Trophoblast cell (in vitro differentiated cells and primary cell): ENCODE measurements at regions not wholly inside any gene's neighbourhood (a gene's known extent, or its start where the extent isn't known, plus 50 kb on each side); places are given as distances from the start of the nearest gene placed in this dataset.

Experiments used
- DNase-seq, 2 donors: peaks; one replicate each; pipeline ENCODE4 v3.0.0-alpha.2; 2016
- H2AFZ ChIP-seq: 2 replicates; pipeline ENCODE4 v1.6.1; 2013; ENCODE audit warnings: low read length, moderate library complexity, mild to moderate bottlenecking; ENCODE audit not compliant: insufficient read depth, poor library complexity
- H2AK5ac ChIP-seq: 2 replicates; pipeline ENCODE4 v1.6.1; 2013; ENCODE audit warnings: mild to moderate bottlenecking, low read length
- H2BK120ac ChIP-seq: 2 replicates; pipeline ENCODE4 v1.6.1; 2013; ENCODE audit warnings: low read length, mild to moderate bottlenecking, moderate library complexity; ENCODE audit not compliant: insufficient read depth, poor library complexity
- H2BK12ac ChIP-seq: 2 replicates; pipeline ENCODE4 v1.6.1; 2013; ENCODE audit warnings: mild to moderate bottlenecking, low read length, moderate library complexity
- H2BK5ac ChIP-seq: 2 replicates; pipeline ENCODE4 v1.6.1; 2013; ENCODE audit warnings: low read length, low read depth, moderate library complexity, mild to moderate bottlenecking; ENCODE audit not compliant: poor library complexity
- H3K14ac ChIP-seq: 2 replicates; pipeline ENCODE4 v1.6.1; 2013; ENCODE audit warnings: mild to moderate bottlenecking, low read length
- H3K18ac ChIP-seq: 2 replicates; pipeline ENCODE4 v1.6.1; 2013; ENCODE audit warnings: mild to moderate bottlenecking, low read length
- H3K23ac ChIP-seq: 2 replicates; pipeline ENCODE4 v1.6.1; 2013; ENCODE audit warnings: low read length
- H3K27ac ChIP-seq: 2 replicates; pipeline ENCODE4 v1.5.1; 2013; ENCODE audit warnings: low read depth, mild to moderate bottlenecking, inconsistent platforms, low read length, moderate library complexity
- H3K27me3 ChIP-seq: 2 replicates; pipeline ENCODE4 v1.6.1; 2013; ENCODE audit warnings: inconsistent platforms, mild to moderate bottlenecking, low read length, moderate library complexity; ENCODE audit not compliant: insufficient read depth
- H3K36me3 ChIP-seq, 2 experiments: 1 replicate in 1 of 2; 2 replicates in 1 of 2; pipeline ENCODE4 v1.6.1; 2013; ENCODE audit warnings: low read length in 2 of 2, mild to moderate bottlenecking in 2 of 2, moderate library complexity in 1 of 2; ENCODE audit not compliant: insufficient read depth in 2 of 2, control insufficient read depth in 1 of 2
- H3K4ac ChIP-seq: 2 replicates; pipeline ENCODE4 v1.6.1; 2013; ENCODE audit warnings: low read depth, mild to moderate bottlenecking, low read length, moderate library complexity
- H3K4me1 ChIP-seq, 2 experiments: 1 replicate in 1 of 2; 2 replicates in 1 of 2; pipeline ENCODE4 v1.6.1; 2013; ENCODE audit warnings: low read length in 2 of 2, mild to moderate bottlenecking in 2 of 2, moderate library complexity in 1 of 2; ENCODE audit not compliant: insufficient read depth in 2 of 2, control insufficient read depth in 1 of 2
- H3K4me2 ChIP-seq: 2 replicates; pipeline ENCODE4 v1.6.1; 2013; ENCODE audit warnings: inconsistent platforms, mild to moderate bottlenecking, low read length, moderate library complexity
- H3K4me3 ChIP-seq: 2 replicates; pipeline ENCODE4 v1.5.1; 2013; ENCODE audit warnings: mild to moderate bottlenecking, low read depth, low read length, inconsistent platforms
- H3K79me1 ChIP-seq: one replicate; pipeline ENCODE4 v1.6.1; 2013; ENCODE audit warnings: low read length
- H3K79me2 ChIP-seq: 2 replicates; pipeline ENCODE4 v1.6.1; 2013; ENCODE audit warnings: low read length, mild to moderate bottlenecking; ENCODE audit not compliant: control insufficient read depth, insufficient read depth, poor library complexity
- H3K9ac ChIP-seq: 2 replicates; pipeline ENCODE4 v1.6.1; 2013; ENCODE audit warnings: mild to moderate bottlenecking, low read length
- H3K9me3 ChIP-seq: 2 replicates; pipeline ENCODE4 v1.6.1; 2013; ENCODE audit warnings: low read depth, mild to moderate bottlenecking, control low read depth, inconsistent platforms, low read length; ENCODE audit not compliant: insufficient read depth
- H4K12ac ChIP-seq: 2 replicates; pipeline ENCODE4 v1.6.1; 2013; ENCODE audit warnings: low read depth, mild to moderate bottlenecking, low read length, moderate library complexity
- H4K8ac ChIP-seq: 2 replicates; pipeline ENCODE4 v1.6.1; 2013; ENCODE audit warnings: low read depth, mild to moderate bottlenecking, low read length, moderate library complexity
- H4K91ac ChIP-seq: one replicate; pipeline ENCODE4 v1.6.1; 2013; ENCODE audit warnings: low read depth, mild to moderate bottlenecking, low read length, moderate library complexity
- WGBS: extraction: QIAGEN DNeasy Blood & Tissue Kit; methylation state at CpG from one replicate; pipeline ENCODE4 v1.1.7; 2013; ENCODE audit warnings: missing lambda C conversion rate; ENCODE audit not compliant: insufficient read length, insufficient coverage; ENCODE audit errors: extremely low coverage; 5-methylcytosine and 5-hydroxymethylcytosine counted together

- H2BK120ac ChIP-seq = no peak overlapping the region
- no peak overlapping the region for H3K14ac ChIP-seq
- no peaks in the 10 kb centered on the region for H3K36me3 ChIP-seq
- DNase-seq = no peak
- H2AFZ ChIP-seq = no peak overlapping the region
- H4K8ac ChIP-seq = no peak overlapping the region
- no peaks in the 10 kb centered on the region for H3K27me3 ChIP-seq
- no peaks in the 10 kb centered on the region for H3K79me2 ChIP-seq
- H4K12ac ChIP-seq = no peak overlapping the region
- no peak overlapping the region for H2BK5ac ChIP-seq
- H2AK5ac ChIP-seq = no peak overlapping the region
- no peak overlapping the region for H3K18ac ChIP-seq
- WGBS = no CpG with 5 or more reads among the region's 2 CpGs
- H3K79me1 ChIP-seq = peaks cover 2% of the 10 kb centered on the region
- no peak overlapping the region for H3K4me2 ChIP-seq
- H3K27ac ChIP-seq = no peak overlapping the region
- H2BK12ac ChIP-seq = no peak overlapping the region
- H3K4ac ChIP-seq = no peak overlapping the region
- H3K23ac ChIP-seq = no peak overlapping the region
- H3K9ac ChIP-seq = no peak overlapping the region
- H3K9me3 ChIP-seq = no peaks in the 10 kb centered on the region
- no peak overlapping the region for H4K91ac ChIP-seq
- peaks cover 12 to 15% of the 10 kb centered on the region in 2 experiments for H3K4me1 ChIP-seq
- H3K4me3 ChIP-seq = no peak overlapping the region
These were observed 115.2 kb upstream of the CDH12 start for GRCh38 chr5:22968386-22968785.

- no peak overlapping the region for H3K9ac ChIP-seq
- no peak overlapping the region for H2AFZ ChIP-seq
- H2BK12ac ChIP-seq = no peak overlapping the region
- no peaks in the 10 kb centered on the region for H3K27me3 ChIP-seq
- no peak overlapping the region for H3K4ac ChIP-seq
- no peak overlapping the region for H3K23ac ChIP-seq
- H3K9me3 ChIP-seq = no peaks in the 10 kb centered on the region
- H2AK5ac ChIP-seq = no peak overlapping the region
- WGBS = no CpG with 5 or more reads among the region's 1 CpG
- no peaks in the 10 kb centered on the region for H3K36me3 ChIP-seq
- no peak overlapping the region for H2BK120ac ChIP-seq
- no peak overlapping the region for H2BK5ac ChIP-seq
- no peak overlapping the region for H3K14ac ChIP-seq
- no peak overlapping the region for H3K4me2 ChIP-seq
- peaks cover 8 to 12% of the 10 kb centered on the region in 2 experiments for H3K4me1 ChIP-seq
- H3K27ac ChIP-seq = no peak overlapping the region
- H4K8ac ChIP-seq = no peak overlapping the region
- H3K79me1 ChIP-seq = peaks cover 2% of the 10 kb centered on the region
- H3K4me3 ChIP-seq = no peak overlapping the region
- DNase-seq = no peak
- no peaks in the 10 kb centered on the region for H3K79me2 ChIP-seq
- H3K18ac ChIP-seq = no peak overlapping the region
- H4K91ac ChIP-seq = no peak overlapping the region
- no peak overlapping the region for H4K12ac ChIP-seq
These were observed 112.8 kb upstream of the CDH12 start for GRCh38 chr5:22965960-22966359.

- Histone ChIP-seq H3K36me3 (no peaks in the 10 kb centered on the region), H3K4me2 (no peak overlapping the region), H3K9me3 (no peaks in the 10 kb centered on the region), H2BK120ac (no peak overlapping the region), H3K27me3 (no peaks in the 10 kb centered on the region), H3K4me3 (no peak overlapping the region), H3K4me1 (no peaks in the 10 kb centered on the region), H3K9ac (no peak overlapping the region), H2AK5ac (no peak overlapping the region), H4K91ac (no peak overlapping the region), H4K12ac (no peak overlapping the region), H3K4ac (no peak overlapping the region), H3K14ac (no peak overlapping the region), H3K79me1 (no peaks in the 10 kb centered on the region), H2BK12ac (no peak overlapping the region), H3K23ac (no peak overlapping the region), H3K79me2 (no peaks in the 10 kb centered on the region), H3K18ac (no peak overlapping the region), H2AFZ (no peak overlapping the region), H2BK5ac (no peak overlapping the region), H4K8ac (no peak overlapping the region), H3K27ac (no peak overlapping the region)
- no peak for DNase-seq
- no CpG with 5 or more reads among the region's 1 CpG for WGBS
These were observed 111.5 kb upstream of the CDH12 start for GRCh38 chr5:22964632-22965031.

GRCh38 chr5:22958462-22959262, 105.5 kb upstream of the CDH12 start:
- H3K18ac ChIP-seq = no peak overlapping the region
- no peak overlapping the region for H2AFZ ChIP-seq
- no peaks in the 10 kb centered on the region for H3K27me3 ChIP-seq
- no peak overlapping the region for H3K23ac ChIP-seq
- H3K4me2 ChIP-seq = no peak overlapping the region
- no peak overlapping the region for H3K9ac ChIP-seq
- WGBS = no CpG with 5 or more reads among the region's 3 CpGs
- H2BK5ac ChIP-seq = no peak overlapping the region
- no peak overlapping the region for H2BK120ac ChIP-seq
- no peak overlapping the region for H3K27ac ChIP-seq
- no peak overlapping the region for H4K91ac ChIP-seq
- no peak overlapping the region for H3K14ac ChIP-seq
- H3K4me3 ChIP-seq = no peak overlapping the region
- no peaks in the 10 kb centered on the region for H3K79me2 ChIP-seq
- no peak for DNase-seq
- H3K79me1 ChIP-seq = no peaks in the 10 kb centered on the region
- H3K4ac ChIP-seq = no peak overlapping the region
- H4K8ac ChIP-seq = no peak overlapping the region
- H2BK12ac ChIP-seq = no peak overlapping the region
- no peak overlapping the region for H4K12ac ChIP-seq
- H3K9me3 ChIP-seq = no peaks in the 10 kb centered on the region
- H3K4me1 ChIP-seq = no peaks in the 10 kb centered on the region
- H3K36me3 ChIP-seq = no peaks in the 10 kb centered on the region
- no peak overlapping the region for H2AK5ac ChIP-seq
